Panc1 (cell line): ENCODE measurements at regions not wholly inside any gene's neighbourhood (a gene's known extent, or its start where the extent isn't known, plus 50 kb on each side); places are given as distances from the start of the nearest gene placed in this dataset.

Source experiments
- ATAC-seq: fragments of 200-7000 bp; cut with Tn5 transposase; 2 replicates; pipeline ENCODE4 v1.9.1; 2020; ENCODE audit warnings: mild to moderate bottlenecking, moderate library complexity
- BruUV-seq: library from RNA; stranded (reverse); fragments of 400-500 nt; replicated peaks from 2 replicates; lab custom pipeline; 2021; lab: Mats Ljungman, UMichigan
- CTCF ChIA-PET: fragments of 300-600 bp; sonication (Branson Sonifier 250); formaldehyde crosslinking; loops from one replicate; lab custom pipeline; 2022; ENCODE audit warnings: antibody characterized with exemption; lab: Charles Lee
- POLR2A ChIA-PET: fragments of 300-600 bp; sonication (Branson Sonifier 250); formaldehyde crosslinking; loops from one replicate; lab custom pipeline; 2022; ENCODE audit warnings: antibody characterized with exemption; lab: Charles Lee
- DNase-seq: peaks from one replicate; pipeline ENCODE4 v3.0.0-alpha.2; 2010; ENCODE audit warnings: low read depth, low spot score
- H3K27ac ChIP-seq: 2 replicates; pipeline ENCODE4 v1.5.1; 2011; ENCODE audit warnings: mild to moderate bottlenecking, low read length, inconsistent platforms
- H3K27me3 ChIP-seq: fragments of 200-500 bp; sonication (Bioruptor generic); 2 replicates; pipeline ENCODE4 v1.6.0; 2014; ENCODE audit warnings: low read length, inconsistent platforms; ENCODE audit not compliant: control insufficient read depth, insufficient read depth
- H3K36me3 ChIP-seq: fragments of 200-500 bp; sonication (Bioruptor generic); 2 replicates; pipeline ENCODE4 v1.5.1; 2014; ENCODE audit warnings: inconsistent platforms, mild to moderate bottlenecking, low read length, moderate library complexity; ENCODE audit not compliant: control insufficient read depth, insufficient read depth
- H3K4me1 ChIP-seq: 2 replicates; pipeline ENCODE4 v1.5.1; 2011; ENCODE audit warnings: inconsistent platforms, mild to moderate bottlenecking, low read length, moderate library complexity; ENCODE audit not compliant: control insufficient read depth, insufficient read depth
- H3K4me3 ChIP-seq, 2 experiments: 2 replicates each; pipeline ENCODE4 v1.5.1; 2011 to 2012; ENCODE audit warnings: low read depth in 2 of 2, low read length in 2 of 2, mild to moderate bottlenecking in 2 of 2, inconsistent platforms in 1 of 2, moderate library complexity in 1 of 2
- H3K9me3 ChIP-seq: fragments of 200-500 bp; sonication (Bioruptor generic); 2 replicates; pipeline ENCODE4 v1.5.1; 2014; ENCODE audit warnings: low read depth, mild to moderate bottlenecking, inconsistent platforms, low read length, moderate library complexity; ENCODE audit not compliant: control insufficient read depth, insufficient read depth
- POLR2AphosphoS5 ChIP-seq: IDR thresholded peaks from 2 replicates; pipeline ENCODE4 v1.6.1; 2012; ENCODE audit warnings: mild to moderate bottlenecking, low read depth, low read length, moderate library complexity
- SIN3A ChIP-seq: IDR thresholded peaks from 2 replicates; pipeline ENCODE4 v1.6.1; 2012; ENCODE audit warnings: low read depth, mild to moderate bottlenecking, low read length, moderate library complexity, borderline replicate concordance; ENCODE audit not compliant: insufficient read depth
- TCF7L2 ChIP-seq: IDR thresholded peaks from 2 replicates; pipeline ENCODE4 v1.6.1; 2011; ENCODE audit warnings: mild to moderate bottlenecking, low read depth, low read length, inconsistent platforms
- in situ Hi-C: cut with HindIII; loops from 2 replicates; pipeline ENCODE4 v1.10.0; 2016; ENCODE audit warnings: low sequenced_read_pairs, low pct_unique_long_range_greater_than_20kb
- intact Hi-C: fragments of 100-400 bp; cut with micrococcal nuclease; formaldehyde crosslinking; loops from one replicate; pipeline ENCODE4 v1.10.0; 2022; ENCODE audit not compliant: unreplicated experiment
- TF ChIP-seq, protein P1 (sequence below): fragments of 450-650 bp; IDR thresholded peaks from 2 replicates; pipeline ENCODE4 v1.5.1; 2017; ENCODE audit warnings: mild to moderate bottlenecking
- TF ChIP-seq, protein P2 (sequence below), 2 experiments: IDR thresholded peaks; 2 replicates each; pipeline ENCODE4 v1.6.1; 2011 to 2012; ENCODE audit warnings: low read depth in 2 of 2, control low read depth in 1 of 2, low read length in 1 of 2, mild to moderate bottlenecking in 1 of 2, moderate library complexity in 1 of 2; ENCODE audit not compliant: insufficient read depth in 1 of 2

DNA sequence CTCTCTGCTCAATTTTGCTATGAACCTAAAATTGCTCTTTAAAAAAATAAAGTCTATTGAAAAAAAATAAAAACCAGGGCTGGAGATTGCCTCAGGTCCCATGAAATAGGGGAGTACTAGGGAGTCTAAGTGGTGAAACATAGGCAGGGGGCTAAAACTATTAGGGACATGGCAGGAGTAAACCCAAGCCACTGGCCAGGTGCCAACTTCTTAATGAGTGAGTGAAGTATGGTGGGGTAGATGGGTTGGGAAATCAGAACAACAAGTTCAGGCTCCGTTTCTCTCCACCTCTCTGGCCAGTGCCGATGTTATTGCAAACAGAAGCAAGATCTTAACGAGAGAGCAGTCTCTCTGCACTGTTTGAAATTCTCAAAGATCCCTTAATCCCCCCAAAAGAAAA, 322.4 kb upstream of the CDH5 start:
- intact Hi-C loops (no loop called here), in situ Hi-C loops (no loop called here)
- CTCF ChIA-PET = no interaction called here
- no peak for DNase-seq
- Histone ChIP-seq H3K4me1 (no peaks in the 10 kb centered on the region), H3K27me3 (no peaks in the 10 kb centered on the region), H3K27ac (no peak overlapping the region), H3K36me3 (no peaks in the 10 kb centered on the region), H3K4me3 (no peak overlapping the region), H3K9me3 (no peaks in the 10 kb centered on the region)
- POLR2A ChIA-PET = no interaction called here
- ATAC-seq = no peak
- no TSS peak for BruUV-seq
- TF ChIP-seq TCF7L2 (no peak), POLR2AphosphoS5 (no peak), SIN3A (no peak)
- TF ChIP-seq, protein P1, sequence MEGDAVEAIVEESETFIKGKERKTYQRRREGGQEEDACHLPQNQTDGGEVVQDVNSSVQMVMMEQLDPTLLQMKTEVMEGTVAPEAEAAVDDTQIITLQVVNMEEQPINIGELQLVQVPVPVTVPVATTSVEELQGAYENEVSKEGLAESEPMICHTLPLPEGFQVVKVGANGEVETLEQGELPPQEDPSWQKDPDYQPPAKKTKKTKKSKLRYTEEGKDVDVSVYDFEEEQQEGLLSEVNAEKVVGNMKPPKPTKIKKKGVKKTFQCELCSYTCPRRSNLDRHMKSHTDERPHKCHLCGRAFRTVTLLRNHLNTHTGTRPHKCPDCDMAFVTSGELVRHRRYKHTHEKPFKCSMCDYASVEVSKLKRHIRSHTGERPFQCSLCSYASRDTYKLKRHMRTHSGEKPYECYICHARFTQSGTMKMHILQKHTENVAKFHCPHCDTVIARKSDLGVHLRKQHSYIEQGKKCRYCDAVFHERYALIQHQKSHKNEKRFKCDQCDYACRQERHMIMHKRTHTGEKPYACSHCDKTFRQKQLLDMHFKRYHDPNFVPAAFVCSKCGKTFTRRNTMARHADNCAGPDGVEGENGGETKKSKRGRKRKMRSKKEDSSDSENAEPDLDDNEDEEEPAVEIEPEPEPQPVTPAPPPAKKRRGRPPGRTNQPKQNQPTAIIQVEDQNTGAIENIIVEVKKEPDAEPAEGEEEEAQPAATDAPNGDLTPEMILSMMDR = no peak
- TF ChIP-seq, protein P2, sequence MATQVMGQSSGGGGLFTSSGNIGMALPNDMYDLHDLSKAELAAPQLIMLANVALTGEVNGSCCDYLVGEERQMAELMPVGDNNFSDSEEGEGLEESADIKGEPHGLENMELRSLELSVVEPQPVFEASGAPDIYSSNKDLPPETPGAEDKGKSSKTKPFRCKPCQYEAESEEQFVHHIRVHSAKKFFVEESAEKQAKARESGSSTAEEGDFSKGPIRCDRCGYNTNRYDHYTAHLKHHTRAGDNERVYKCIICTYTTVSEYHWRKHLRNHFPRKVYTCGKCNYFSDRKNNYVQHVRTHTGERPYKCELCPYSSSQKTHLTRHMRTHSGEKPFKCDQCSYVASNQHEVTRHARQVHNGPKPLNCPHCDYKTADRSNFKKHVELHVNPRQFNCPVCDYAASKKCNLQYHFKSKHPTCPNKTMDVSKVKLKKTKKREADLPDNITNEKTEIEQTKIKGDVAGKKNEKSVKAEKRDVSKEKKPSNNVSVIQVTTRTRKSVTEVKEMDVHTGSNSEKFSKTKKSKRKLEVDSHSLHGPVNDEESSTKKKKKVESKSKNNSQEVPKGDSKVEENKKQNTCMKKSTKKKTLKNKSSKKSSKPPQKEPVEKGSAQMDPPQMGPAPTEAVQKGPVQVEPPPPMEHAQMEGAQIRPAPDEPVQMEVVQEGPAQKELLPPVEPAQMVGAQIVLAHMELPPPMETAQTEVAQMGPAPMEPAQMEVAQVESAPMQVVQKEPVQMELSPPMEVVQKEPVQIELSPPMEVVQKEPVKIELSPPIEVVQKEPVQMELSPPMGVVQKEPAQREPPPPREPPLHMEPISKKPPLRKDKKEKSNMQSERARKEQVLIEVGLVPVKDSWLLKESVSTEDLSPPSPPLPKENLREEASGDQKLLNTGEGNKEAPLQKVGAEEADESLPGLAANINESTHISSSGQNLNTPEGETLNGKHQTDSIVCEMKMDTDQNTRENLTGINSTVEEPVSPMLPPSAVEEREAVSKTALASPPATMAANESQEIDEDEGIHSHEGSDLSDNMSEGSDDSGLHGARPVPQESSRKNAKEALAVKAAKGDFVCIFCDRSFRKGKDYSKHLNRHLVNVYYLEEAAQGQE (IDR thresholded peaks at IDR 0.05; ENCODE audit: insufficient read depth in 1 of 2, low read depth in 2 of 2, low read length in 1 of 2) = no peak

DNA sequence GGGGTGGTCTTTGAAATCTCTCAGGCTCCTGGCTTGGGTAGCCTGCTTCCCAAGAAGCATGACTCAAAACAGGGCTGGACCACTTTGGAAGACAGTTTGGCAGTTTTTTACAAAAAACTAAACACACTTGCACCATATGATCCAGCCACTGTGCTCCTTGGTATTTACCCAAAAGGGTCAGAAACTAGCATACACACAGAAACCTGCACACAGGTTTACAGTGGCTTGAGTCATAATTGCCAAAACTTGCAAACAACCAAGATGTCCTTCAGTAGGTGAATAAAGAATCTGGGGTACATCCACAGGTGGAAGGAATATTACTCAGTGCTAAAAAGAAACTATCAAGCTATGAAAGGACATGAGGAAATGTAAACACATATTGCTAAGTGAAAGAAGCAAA, 323.2 kb upstream of the CDH5 start:
- POLR2A ChIA-PET = no interaction called here
- DNase-seq = no peak
- no peak for ATAC-seq
- no TSS peak for BruUV-seq
- in situ Hi-C loops = no loop called here
- intact Hi-C loops = no loop called here
- CTCF ChIA-PET = no interaction called here
- H3K27ac ChIP-seq = no peak overlapping the region
- H3K27me3 ChIP-seq = no peaks in the 10 kb centered on the region
- no peaks in the 10 kb centered on the region for H3K36me3 ChIP-seq
- no peaks in the 10 kb centered on the region for H3K9me3 ChIP-seq
- TF ChIP-seq POLR2AphosphoS5 = no peak
- TF ChIP-seq, protein P2 (IDR thresholded peaks at IDR 0.05; ENCODE audit: insufficient read depth in 1 of 2, low read depth in 2 of 2, low read length in 1 of 2) = no peak
- TF ChIP-seq TCF7L2 = no peak
- TF ChIP-seq SIN3A = no peak
- TF ChIP-seq, protein P1 = no peak
- H3K4me1 ChIP-seq = no peaks in the 10 kb centered on the region
- H3K4me3 ChIP-seq = no peak overlapping the region
